Endothelial cell of umbilical vein (primary cell): ENCODE measurements at regions not wholly inside any gene's neighbourhood (a gene's known extent, or its start where the extent isn't known, plus 50 kb on each side); places are given as distances from the start of the nearest gene placed in this dataset.
"Not testable (repeated sequence)": the region's sequence is repeated elsewhere in the genome, so short reads cannot be mapped to it uniquely, and the experiment has no call there.

ENCODE experiments used
- BruUV-seq: library from RNA; stranded (reverse); fragments of 400-500 nt; replicated peaks from 2 replicates; lab custom pipeline; 2021; lab: Mats Ljungman, UMichigan
- CTCF ChIA-PET: fragments of 300-600, 350-600 bp; sonication (Branson Sonifier 250); formaldehyde crosslinking; loops from one replicate; lab custom pipeline; 2021; ENCODE audit warnings: antibody characterized with exemption, inconsistent platforms; lab: Charles Lee
- POLR2A ChIA-PET: fragments of 300-600, 350-600 bp; sonication (Branson Sonifier 250); formaldehyde crosslinking; loops from one replicate; lab custom pipeline; 2021; ENCODE audit warnings: antibody characterized with exemption, inconsistent platforms; lab: Charles Lee
- DNase-seq: peaks from one replicate; pipeline ENCODE4 v3.0.0-alpha.2; 2011; ENCODE audit warnings: low read depth, low spot score
- FAIRE-seq: peaks from 2 replicates; lab custom pipeline; 2011; peaks lifted over from hg19 to GRCh38; lab: Jason Lieb, UNC
- H2AFZ ChIP-seq: 2 replicates; pipeline ENCODE4 v1.6.0; 2012; ENCODE audit warnings: low read depth, low read length, control low read depth, inconsistent platforms
- H3K27ac ChIP-seq: 2 replicates; pipeline ENCODE4 v1.5.1; 2011; ENCODE audit warnings: low read depth, mild to moderate bottlenecking, control low read depth, low read length, moderate library complexity; ENCODE audit not compliant: insufficient read depth
- H3K27me3 ChIP-seq, 2 experiments: 2 replicates each; pipeline versions ENCODE4 v1.6.0 to v1.6.1; 2011; ENCODE audit warnings: low read length in 2 of 2, mixed read lengths in 1 of 2; ENCODE audit not compliant: control insufficient read depth in 2 of 2, insufficient read depth in 2 of 2
- H3K36me3 ChIP-seq, 2 experiments: 2 replicates in 1 of 2; 3 replicates in 1 of 2; pipeline ENCODE4 v1.5.1; 2011; ENCODE audit warnings: low read length in 2 of 2, mild to moderate bottlenecking in 1 of 2, moderate library complexity in 1 of 2; ENCODE audit not compliant: control insufficient read depth in 2 of 2, insufficient read depth in 2 of 2; ENCODE audit errors: extremely low read depth in 1 of 2
- H3K4me1 ChIP-seq: 3 replicates; pipeline ENCODE4 v1.5.1; 2011; ENCODE audit warnings: mild to moderate bottlenecking, low read length; ENCODE audit not compliant: control insufficient read depth, insufficient read depth; ENCODE audit errors: extremely low read depth
- H3K4me2 ChIP-seq: 2 replicates; pipeline ENCODE4 v1.6.1; 2011; ENCODE audit warnings: low read length, control low read depth, mixed read lengths; ENCODE audit not compliant: insufficient read depth
- H3K4me3 ChIP-seq, 3 experiments: fragments of 200-600 bp in 1 of 3; sonication (generic), shearing (Covaris generic) in 1 of 3; replicated peaks in 1 of 3; 2 replicates each; pipeline ENCODE4 v1.5.1; 2011 to 2016; ENCODE audit warnings: control low read depth in 3 of 3, low read length in 3 of 3, mild to moderate bottlenecking in 2 of 3, inconsistent platforms in 1 of 3, low read depth in 1 of 3, moderate library complexity in 1 of 3; ENCODE audit not compliant: insufficient read depth in 1 of 3
- H3K79me2 ChIP-seq: 2 replicates; pipeline ENCODE4 v1.6.0; 2012; ENCODE audit warnings: low read length, inconsistent platforms; ENCODE audit not compliant: control insufficient read depth, insufficient read depth
- H3K9ac ChIP-seq: replicated peaks from 2 replicates; pipeline ENCODE3; 2011; ENCODE audit warnings: low read length, control low read depth; ENCODE audit not compliant: insufficient read depth; ENCODE audit errors: extremely low read depth
- H3K9me1 ChIP-seq: replicated peaks from 3 replicates; pipeline ENCODE4 v1.6.0; 2011; ENCODE audit warnings: mild to moderate bottlenecking, low read length; ENCODE audit not compliant: control insufficient read depth, insufficient read depth; ENCODE audit errors: extremely low read depth
- H3K9me3 ChIP-seq: replicated peaks from 2 replicates; pipeline ENCODE4 v1.5.1; 2012; ENCODE audit warnings: low read length, inconsistent platforms; ENCODE audit not compliant: control insufficient read depth, insufficient read depth
- H4K20me1 ChIP-seq: replicated peaks from 2 replicates; pipeline ENCODE3; 2011; ENCODE audit warnings: mild to moderate bottlenecking, low read length; ENCODE audit not compliant: control insufficient read depth, insufficient read depth; ENCODE audit errors: extremely low read depth
- EZH2 ChIP-seq: IDR thresholded peaks from 2 replicates; pipeline ENCODE4 v1.6.1; 2012; ENCODE audit warnings: borderline replicate concordance, low read depth, mild to moderate bottlenecking, moderate library complexity, low read length, inconsistent platforms; ENCODE audit not compliant: severe bottlenecking
- FOS ChIP-seq: IDR thresholded peaks from 2 replicates; pipeline ENCODE4 v1.6.1; 2011; ENCODE audit warnings: mild to moderate bottlenecking, low read length, moderate library complexity, borderline replicate concordance; ENCODE audit not compliant: insufficient read depth
- GATA2 ChIP-seq: IDR thresholded peaks from 2 replicates; pipeline ENCODE4 v1.7.0; 2011; ENCODE audit warnings: low read depth, mild to moderate bottlenecking, moderate library complexity, mixed read lengths, low read length; ENCODE audit not compliant: insufficient read length, insufficient read depth
- JUN ChIP-seq: IDR thresholded peaks from 2 replicates; pipeline ENCODE4 v1.6.1; 2011; ENCODE audit warnings: borderline replicate concordance, low read depth; ENCODE audit not compliant: insufficient read length, insufficient read depth
- MYC ChIP-seq: IDR thresholded peaks from one replicate; pipeline ENCODE4 v1.6.1; 2011; ENCODE audit warnings: mild to moderate bottlenecking, low read depth, low read length
- POLR2A ChIP-seq: IDR thresholded peaks from 2 replicates; pipeline ENCODE4 v1.6.1; 2012; ENCODE audit warnings: low read depth, mild to moderate bottlenecking, control low read depth, low read length
- POLR2AphosphoS5 ChIP-seq: IDR thresholded peaks from 2 replicates; pipeline ENCODE4 v1.6.1; 2012; ENCODE audit warnings: low read depth, mild to moderate bottlenecking, control low read depth, low read length, moderate library complexity; ENCODE audit not compliant: insufficient read depth
- dilution Hi-C: fragments of 300-500 bp; cut with MboI; formaldehyde crosslinking; loops from one replicate; pipeline ENCODE4 v1.15.0; 2019; ENCODE audit warnings: low sequenced_read_pairs; ENCODE audit not compliant: extremely low pct_ligation_motif_present
- intact Hi-C: fragments of 100-400 bp; cut with micrococcal nuclease; formaldehyde crosslinking; loops from one replicate; pipeline ENCODE4 v1.10.0; 2022
- TF ChIP-seq, protein P1 (sequence below): IDR thresholded peaks from 2 replicates; pipeline ENCODE4 v1.6.1; 2011; ENCODE audit not compliant: insufficient read depth, insufficient read length
- TF ChIP-seq, protein P2 (sequence below), 2 donors: IDR thresholded peaks; 1 replicate in 1 of 2; 2 replicates in 1 of 2; pipeline ENCODE4 v1.5.1; 2011; ENCODE audit warnings: low read length in 2 of 2, mild to moderate bottlenecking in 2 of 2, moderate library complexity in 2 of 2, control low read depth in 1 of 2, inconsistent platforms in 1 of 2, low read depth in 1 of 2; ENCODE audit not compliant: insufficient read depth in 1 of 2; ENCODE audit errors: extremely low read depth in 1 of 2

DNA sequence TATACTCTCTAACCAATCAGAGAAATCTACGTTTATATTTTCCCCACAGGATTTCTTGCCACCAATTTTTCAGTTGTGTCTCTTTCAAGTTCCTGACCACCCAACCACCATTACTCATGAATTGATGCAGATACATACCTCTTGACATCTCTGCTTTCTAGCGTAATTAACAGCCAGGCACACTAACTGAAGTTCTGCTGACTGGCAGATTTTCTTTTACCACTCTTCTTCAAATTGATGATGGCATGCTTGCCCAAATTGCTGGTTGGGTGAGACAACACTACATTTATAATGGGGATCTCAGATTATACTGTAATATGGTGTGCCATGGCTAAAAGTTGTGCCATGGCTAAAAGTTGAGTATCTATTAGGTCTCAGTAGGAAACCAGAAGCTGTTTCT is 566.7 kb downstream of the ADGRL2 start:
- no peak overlapping the region for H3K27ac ChIP-seq
- FAIRE-seq (no peak), DNase-seq (no peak)
- no peak overlapping the region for H3K4me2 ChIP-seq
- ChIA-PET CTCF (no interaction called here), POLR2A (no interaction called here)
- no peaks in the 10 kb centered on the region for H3K9me3 ChIP-seq
- intact Hi-C loops = no loop called here
- no TSS peak for BruUV-seq
- no peak overlapping the region for H2AFZ ChIP-seq
- no peak for TF ChIP-seq POLR2A
- TF ChIP-seq POLR2AphosphoS5 = no peak
- no peak for TF ChIP-seq JUN
- dilution Hi-C loops = no loop called here
- H3K4me3 ChIP-seq = no peak overlapping the region
- H3K36me3 ChIP-seq = no peaks in the 10 kb centered on the region
- no peaks in the 10 kb centered on the region for H3K27me3 ChIP-seq
- H3K9ac ChIP-seq = no peak overlapping the region
- H3K79me2 ChIP-seq = no peaks in the 10 kb centered on the region
- no peaks in the 10 kb centered on the region for H4K20me1 ChIP-seq
- no peaks in the 10 kb centered on the region for H3K4me1 ChIP-seq
- no peaks in the 10 kb centered on the region for H3K9me1 ChIP-seq

DNA sequence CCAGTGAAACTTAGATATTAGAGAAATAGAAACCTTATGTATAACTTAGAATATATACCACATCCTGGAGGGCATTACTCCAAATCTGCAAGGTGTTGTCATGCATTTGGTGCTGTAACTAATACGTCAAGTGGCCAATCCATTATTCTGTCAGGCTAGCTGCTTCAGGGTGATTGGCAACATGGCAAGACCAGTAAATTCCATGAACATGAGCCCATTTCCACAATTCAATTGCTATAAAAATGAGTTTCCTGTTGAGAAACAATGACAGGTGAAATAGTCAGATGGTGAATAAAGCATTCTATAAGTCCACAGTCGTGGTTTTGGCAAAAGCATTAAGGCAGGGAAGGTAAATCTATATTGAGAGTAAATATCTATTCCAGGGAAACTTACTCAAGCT is 566.0 kb downstream of the ADGRL2 start:
- FAIRE-seq = no peak
- no TSS peak for BruUV-seq
- H3K9me3 ChIP-seq = no peaks in the 10 kb centered on the region

DNA sequence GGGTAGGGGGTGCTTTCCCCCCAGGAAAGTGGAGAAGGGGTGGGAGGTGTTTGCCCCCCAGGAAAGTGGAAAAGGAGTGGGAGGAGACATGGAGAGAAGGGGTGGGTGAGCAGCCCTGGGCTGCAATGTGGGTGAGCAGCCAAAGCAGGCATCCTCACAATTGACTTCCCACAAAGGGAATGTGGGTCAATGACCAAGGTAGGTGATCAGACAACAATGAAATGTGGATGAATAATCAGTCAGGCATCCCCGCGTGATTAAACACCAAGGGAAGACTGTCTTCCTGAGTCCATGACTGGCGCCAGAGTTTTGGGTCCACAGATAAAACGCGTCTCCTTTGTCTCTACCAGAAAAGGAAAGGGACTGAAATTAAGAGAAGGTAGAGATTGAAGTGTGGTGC is 558.8 kb downstream of the ADGRL2 start:
- intact Hi-C loops, H3K9me3 ChIP-seq, FAIRE-seq, POLR2A ChIA-PET, H3K4me3 ChIP-seq, H4K20me1 ChIP-seq, H3K4me2 ChIP-seq, DNase-seq, CTCF ChIA-PET, H2AFZ ChIP-seq, H3K9me1 ChIP-seq, H3K4me1 ChIP-seq, BruUV-seq, H3K79me2 ChIP-seq, H3K27ac ChIP-seq, H3K36me3 ChIP-seq, dilution Hi-C loops, H3K9ac ChIP-seq, H3K27me3 ChIP-seq: not testable (repeated sequence)

More for the DNA sequence above, 566.0 kb downstream of the ADGRL2 start:
- dilution Hi-C loops = no loop called here
- no peaks in the 10 kb centered on the region for H3K9me1 ChIP-seq
- ChIA-PET CTCF (no interaction called here), POLR2A (no interaction called here)
- no peak overlapping the region for H3K4me3 ChIP-seq
- H3K4me1 ChIP-seq = no peaks in the 10 kb centered on the region
- H4K20me1 ChIP-seq = no peaks in the 10 kb centered on the region
- H3K27ac ChIP-seq = no peak overlapping the region
- H2AFZ ChIP-seq = no peak overlapping the region
- DNase-seq = peak; percentile 37
- H3K36me3 ChIP-seq = no peaks in the 10 kb centered on the region
- H3K79me2 ChIP-seq = no peaks in the 10 kb centered on the region
- no peak overlapping the region for H3K9ac ChIP-seq
- intact Hi-C loops = no loop called here
- H3K4me2 ChIP-seq = no peak overlapping the region
- TF ChIP-seq FOS = no peak
- TF ChIP-seq EZH2 = no peak
- TF ChIP-seq, protein P1, sequence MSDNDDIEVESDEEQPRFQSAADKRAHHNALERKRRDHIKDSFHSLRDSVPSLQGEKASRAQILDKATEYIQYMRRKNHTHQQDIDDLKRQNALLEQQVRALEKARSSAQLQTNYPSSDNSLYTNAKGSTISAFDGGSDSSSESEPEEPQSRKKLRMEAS = no peak
- TF ChIP-seq POLR2AphosphoS5 = no peak
- no peak for TF ChIP-seq JUN
- TF ChIP-seq GATA2 = no peak
- TF ChIP-seq, protein P2, sequence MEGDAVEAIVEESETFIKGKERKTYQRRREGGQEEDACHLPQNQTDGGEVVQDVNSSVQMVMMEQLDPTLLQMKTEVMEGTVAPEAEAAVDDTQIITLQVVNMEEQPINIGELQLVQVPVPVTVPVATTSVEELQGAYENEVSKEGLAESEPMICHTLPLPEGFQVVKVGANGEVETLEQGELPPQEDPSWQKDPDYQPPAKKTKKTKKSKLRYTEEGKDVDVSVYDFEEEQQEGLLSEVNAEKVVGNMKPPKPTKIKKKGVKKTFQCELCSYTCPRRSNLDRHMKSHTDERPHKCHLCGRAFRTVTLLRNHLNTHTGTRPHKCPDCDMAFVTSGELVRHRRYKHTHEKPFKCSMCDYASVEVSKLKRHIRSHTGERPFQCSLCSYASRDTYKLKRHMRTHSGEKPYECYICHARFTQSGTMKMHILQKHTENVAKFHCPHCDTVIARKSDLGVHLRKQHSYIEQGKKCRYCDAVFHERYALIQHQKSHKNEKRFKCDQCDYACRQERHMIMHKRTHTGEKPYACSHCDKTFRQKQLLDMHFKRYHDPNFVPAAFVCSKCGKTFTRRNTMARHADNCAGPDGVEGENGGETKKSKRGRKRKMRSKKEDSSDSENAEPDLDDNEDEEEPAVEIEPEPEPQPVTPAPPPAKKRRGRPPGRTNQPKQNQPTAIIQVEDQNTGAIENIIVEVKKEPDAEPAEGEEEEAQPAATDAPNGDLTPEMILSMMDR (IDR thresholded peaks at IDR 0.05; ENCODE audit: extremely low read depth in 1 of 2, insufficient read depth in 1 of 2, low read depth in 1 of 2, low read length in 2 of 2) = no peak
- no peak for TF ChIP-seq MYC
- TF ChIP-seq POLR2A = no peak
- H3K27me3 ChIP-seq = no peaks in the 10 kb centered on the region
